Ishikawa (cell line): ENCODE measurements at regions not wholly inside any gene's neighbourhood (a gene's known extent, or its start where the extent isn't known, plus 50 kb on each side); places are given as distances from the start of the nearest gene placed in this dataset.

ENCODE experiments used
- CEBPB ChIP-seq: IDR thresholded peaks from 2 replicates; pipeline ENCODE4 v1.6.1; 2012
- CREB1 ChIP-seq: IDR thresholded peaks from 2 replicates; pipeline ENCODE4 v1.6.1; 2012; ENCODE audit warnings: low read depth
- EGR1 ChIP-seq: IDR thresholded peaks from 2 replicates; pipeline ENCODE4 v1.6.1; 2012
- EP300 ChIP-seq: IDR thresholded peaks from 2 replicates; pipeline ENCODE4 v1.6.1; 2012; ENCODE audit warnings: borderline replicate concordance
- FOXM1 ChIP-seq: IDR thresholded peaks from 2 replicates; pipeline ENCODE4 v1.6.1; 2012; ENCODE audit warnings: low read depth, borderline replicate concordance
- NFIC ChIP-seq: IDR thresholded peaks from 2 replicates; pipeline ENCODE4 v1.6.1; 2012
- RAD21 ChIP-seq: IDR thresholded peaks from 2 replicates; pipeline ENCODE4 v1.6.1; 2012; ENCODE audit warnings: low read depth
- TAF1 ChIP-seq: IDR thresholded peaks from 2 replicates; pipeline ENCODE4 v1.6.1; 2012; ENCODE audit warnings: low read depth, mild to moderate bottlenecking
- TCF12 ChIP-seq: IDR thresholded peaks from 2 replicates; pipeline ENCODE4 v1.6.1; 2012; ENCODE audit warnings: low read depth
- TEAD4 ChIP-seq: IDR thresholded peaks from 2 replicates; pipeline ENCODE4 v1.6.1; 2012
- YY1 ChIP-seq: IDR thresholded peaks from 2 replicates; pipeline ENCODE4 v1.6.1; 2012; ENCODE audit warnings: low read depth
- ZBTB7A ChIP-seq: IDR thresholded peaks from 2 replicates; pipeline ENCODE4 v1.6.1; 2012; ENCODE audit warnings: low read depth
- TF ChIP-seq, protein P1 (sequence below): IDR thresholded peaks from 2 replicates; pipeline ENCODE4 v1.6.1; 2012
- TF ChIP-seq, protein P2 (sequence below): IDR thresholded peaks from 2 replicates; pipeline ENCODE4 v1.6.1; 2012
- TF ChIP-seq, protein P3 (sequence below): IDR thresholded peaks from 2 replicates; pipeline ENCODE4 v1.6.1; 2012; ENCODE audit warnings: low read depth, mild to moderate bottlenecking

DNA sequence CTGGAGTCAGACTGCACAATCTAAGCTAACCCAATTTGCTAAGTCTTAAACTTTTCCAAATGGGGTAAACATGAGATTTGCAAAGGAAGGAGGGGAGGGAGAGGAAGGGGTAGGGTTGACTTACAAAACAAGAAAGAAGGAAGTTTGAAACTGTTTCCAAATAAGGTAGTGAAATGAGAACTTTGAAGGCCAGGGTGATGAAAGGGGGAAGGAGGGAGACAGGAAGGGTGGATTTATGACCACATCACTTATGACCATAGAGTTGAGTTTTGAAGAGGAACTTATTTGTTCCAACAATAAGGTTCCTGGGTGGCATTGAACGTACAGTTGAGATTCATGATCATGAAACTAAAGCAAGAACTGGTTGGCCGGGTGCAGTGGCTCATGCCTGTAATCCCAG lies 72.5 kb upstream of the DAPK1 start:
- TF ChIP-seq ZBTB7A (no peak), NFIC (no peak), EP300 (no peak), TAF1 (no peak), EGR1 (no peak)
- TF ChIP-seq, protein P1, sequence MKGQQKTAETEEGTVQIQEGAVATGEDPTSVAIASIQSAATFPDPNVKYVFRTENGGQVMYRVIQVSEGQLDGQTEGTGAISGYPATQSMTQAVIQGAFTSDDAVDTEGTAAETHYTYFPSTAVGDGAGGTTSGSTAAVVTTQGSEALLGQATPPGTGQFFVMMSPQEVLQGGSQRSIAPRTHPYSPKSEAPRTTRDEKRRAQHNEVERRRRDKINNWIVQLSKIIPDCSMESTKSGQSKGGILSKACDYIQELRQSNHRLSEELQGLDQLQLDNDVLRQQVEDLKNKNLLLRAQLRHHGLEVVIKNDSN, result no peak

DNA sequence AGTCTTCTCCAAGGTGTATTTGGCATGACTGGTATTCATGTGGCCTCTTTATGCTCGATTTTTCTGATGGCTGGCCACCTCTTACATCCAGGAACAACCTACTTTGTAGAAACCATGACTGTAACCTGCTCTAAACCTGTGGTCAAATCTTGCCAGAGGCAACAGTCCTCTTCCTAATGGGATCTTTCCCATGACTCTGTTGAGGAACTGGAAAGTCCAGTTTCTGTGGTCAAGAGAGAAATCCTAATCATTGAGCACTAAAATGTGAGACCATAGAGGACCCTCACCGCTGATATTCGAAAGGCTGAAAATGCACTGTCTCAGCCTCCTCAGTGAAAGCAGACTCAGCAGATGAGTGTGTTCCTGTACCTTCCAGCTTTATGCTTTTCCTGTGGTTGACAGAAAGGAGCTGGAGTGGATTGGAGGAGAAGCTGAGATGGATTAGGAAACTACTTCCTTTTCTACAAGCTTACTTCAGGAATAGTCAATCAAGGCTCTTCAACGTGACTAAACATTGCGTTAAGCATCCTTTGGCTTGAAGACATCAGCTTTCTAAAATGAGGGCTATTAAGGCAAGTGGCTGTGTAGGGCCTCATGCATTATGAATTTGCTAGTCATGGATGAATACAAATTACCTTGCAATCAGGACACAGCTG lies 69.7 kb upstream of the DAPK1 start:
- TF ChIP-seq TEAD4 (no peak), EP300 (no peak), CEBPB (no peak), TCF12 (no peak), YY1 (no peak), TAF1 (no peak), EGR1 (no peak), FOXM1 (no peak), ZBTB7A (no peak), CREB1 (no peak), NFIC (no peak), RAD21 (no peak)
- TF ChIP-seq, protein P2, sequence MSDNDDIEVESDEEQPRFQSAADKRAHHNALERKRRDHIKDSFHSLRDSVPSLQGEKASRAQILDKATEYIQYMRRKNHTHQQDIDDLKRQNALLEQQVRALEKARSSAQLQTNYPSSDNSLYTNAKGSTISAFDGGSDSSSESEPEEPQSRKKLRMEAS, result no peak
- TF ChIP-seq, protein P3, sequence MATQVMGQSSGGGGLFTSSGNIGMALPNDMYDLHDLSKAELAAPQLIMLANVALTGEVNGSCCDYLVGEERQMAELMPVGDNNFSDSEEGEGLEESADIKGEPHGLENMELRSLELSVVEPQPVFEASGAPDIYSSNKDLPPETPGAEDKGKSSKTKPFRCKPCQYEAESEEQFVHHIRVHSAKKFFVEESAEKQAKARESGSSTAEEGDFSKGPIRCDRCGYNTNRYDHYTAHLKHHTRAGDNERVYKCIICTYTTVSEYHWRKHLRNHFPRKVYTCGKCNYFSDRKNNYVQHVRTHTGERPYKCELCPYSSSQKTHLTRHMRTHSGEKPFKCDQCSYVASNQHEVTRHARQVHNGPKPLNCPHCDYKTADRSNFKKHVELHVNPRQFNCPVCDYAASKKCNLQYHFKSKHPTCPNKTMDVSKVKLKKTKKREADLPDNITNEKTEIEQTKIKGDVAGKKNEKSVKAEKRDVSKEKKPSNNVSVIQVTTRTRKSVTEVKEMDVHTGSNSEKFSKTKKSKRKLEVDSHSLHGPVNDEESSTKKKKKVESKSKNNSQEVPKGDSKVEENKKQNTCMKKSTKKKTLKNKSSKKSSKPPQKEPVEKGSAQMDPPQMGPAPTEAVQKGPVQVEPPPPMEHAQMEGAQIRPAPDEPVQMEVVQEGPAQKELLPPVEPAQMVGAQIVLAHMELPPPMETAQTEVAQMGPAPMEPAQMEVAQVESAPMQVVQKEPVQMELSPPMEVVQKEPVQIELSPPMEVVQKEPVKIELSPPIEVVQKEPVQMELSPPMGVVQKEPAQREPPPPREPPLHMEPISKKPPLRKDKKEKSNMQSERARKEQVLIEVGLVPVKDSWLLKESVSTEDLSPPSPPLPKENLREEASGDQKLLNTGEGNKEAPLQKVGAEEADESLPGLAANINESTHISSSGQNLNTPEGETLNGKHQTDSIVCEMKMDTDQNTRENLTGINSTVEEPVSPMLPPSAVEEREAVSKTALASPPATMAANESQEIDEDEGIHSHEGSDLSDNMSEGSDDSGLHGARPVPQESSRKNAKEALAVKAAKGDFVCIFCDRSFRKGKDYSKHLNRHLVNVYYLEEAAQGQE, result no peak
- TF ChIP-seq, protein P1, result no peak

DNA sequence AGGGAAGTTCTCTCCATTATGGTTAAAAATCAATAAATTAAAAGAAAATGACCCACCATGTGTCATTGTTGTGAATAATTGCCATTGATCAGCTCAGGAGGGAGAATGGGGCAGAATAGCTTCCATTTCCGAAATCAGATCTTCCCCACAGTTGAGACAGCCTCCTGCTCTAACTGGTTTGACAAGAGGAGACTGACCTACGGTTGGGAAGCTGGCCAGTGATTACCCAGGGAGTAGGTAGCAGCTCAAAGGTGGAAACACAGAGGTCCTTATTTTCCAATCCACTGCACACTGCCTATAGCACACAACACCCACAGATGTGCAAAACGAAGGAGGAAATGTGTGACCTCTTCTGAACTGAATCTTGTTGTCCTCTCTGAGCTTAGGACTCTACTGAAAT lies 69.0 kb upstream of the DAPK1 start:
- TF ChIP-seq YY1 (no peak), EP300 (no peak), TAF1 (no peak), ZBTB7A (no peak), TEAD4 (no peak), RAD21 (no peak), CREB1 (no peak), NFIC (no peak), FOXM1 (no peak), CEBPB (no peak), EGR1 (no peak), TCF12 (no peak)
- TF ChIP-seq, protein P1, result no peak
- TF ChIP-seq, protein P3, result no peak
- TF ChIP-seq, protein P2, result no peak

DNA sequence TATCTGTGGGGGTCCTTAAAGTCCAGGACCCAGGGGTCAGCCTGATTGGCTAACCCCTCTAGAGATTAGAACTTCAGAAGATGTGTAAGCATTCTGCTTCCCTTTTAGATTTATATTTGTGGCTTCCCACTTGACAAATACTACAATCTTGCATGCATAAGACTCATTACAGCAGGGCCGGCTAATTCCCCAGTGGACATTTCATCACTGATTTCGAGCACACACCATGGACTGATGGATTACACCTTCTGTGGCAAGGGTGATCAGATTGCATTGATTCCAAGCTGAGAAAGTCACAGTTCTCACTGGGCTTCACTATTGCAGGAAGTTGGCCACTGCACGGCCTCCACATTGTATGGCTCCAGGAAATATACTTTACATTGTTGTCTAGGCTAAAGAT lies 65.8 kb upstream of the DAPK1 start:
- TF ChIP-seq CREB1, result no peak
- no peak for TF ChIP-seq EGR1
- TF ChIP-seq NFIC, result no peak
- TF ChIP-seq CEBPB, result no peak

DNA sequence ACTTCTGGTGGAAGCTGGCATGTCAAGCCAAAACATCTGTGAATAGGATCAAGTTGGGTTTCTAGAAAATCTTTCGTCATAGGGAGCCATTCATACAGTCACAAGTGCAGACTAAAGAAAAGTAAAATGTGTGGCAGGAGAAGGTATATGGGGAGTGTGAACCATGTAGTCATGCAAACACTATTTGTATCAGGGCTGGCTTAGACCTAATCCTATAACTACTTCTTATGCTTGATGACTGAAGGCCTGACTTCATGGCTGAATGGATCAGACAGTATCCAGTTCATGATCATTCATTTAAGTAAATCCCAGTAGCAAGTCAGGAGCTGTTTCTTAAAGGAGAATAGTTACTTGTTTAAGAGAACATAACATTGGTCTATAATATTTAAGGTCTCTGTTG lies 63.8 kb upstream of the DAPK1 start:
- TF ChIP-seq TAF1 (no peak), EP300 (no peak), CEBPB (no peak), YY1 (no peak)

DNA sequence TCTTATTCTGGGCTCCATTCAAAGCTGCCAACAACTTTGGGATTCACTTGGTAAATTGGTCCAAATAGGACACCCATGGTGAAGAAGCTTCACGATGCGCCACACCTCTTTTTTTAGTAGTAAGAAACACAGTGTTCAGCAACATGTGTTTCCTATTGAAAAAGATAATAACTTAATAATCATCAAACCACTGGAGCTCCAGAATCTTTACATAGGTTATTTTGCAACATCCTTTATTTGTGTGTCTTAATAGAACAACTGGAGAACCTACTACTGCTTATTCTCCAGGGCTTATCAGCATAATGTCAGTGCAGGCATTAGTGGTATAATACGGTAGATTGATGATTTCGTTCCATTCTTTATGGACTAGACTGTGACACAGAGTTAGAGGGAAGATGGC lies 63.3 kb upstream of the DAPK1 start:
- TF ChIP-seq YY1 (no peak), EP300 (no peak), EGR1 (no peak), TCF12 (no peak), FOXM1 (no peak), TEAD4 (no peak), TAF1 (no peak), NFIC (no peak), CREB1 (no peak), ZBTB7A (no peak), RAD21 (no peak), CEBPB (no peak)
- TF ChIP-seq, protein P3, result no peak
- TF ChIP-seq, protein P1, result no peak
- TF ChIP-seq, protein P2, result no peak
